Calu3 (cell line): ENCODE measurements at regions not wholly inside any gene's neighbourhood (a gene's known extent, or its start where the extent isn't known, plus 50 kb on each side); places are given as distances from the start of the nearest gene placed in this dataset.

Experiments used
- BruUV-seq: library from RNA; stranded (reverse); fragments of 400-500 nt; replicated peaks from 2 replicates; lab custom pipeline; 2021; lab: Mats Ljungman, UMichigan
- CTCF ChIA-PET: fragments of 300-600 bp; sonication (Branson Sonifier 250); formaldehyde crosslinking; loops from one replicate; lab custom pipeline; 2022; ENCODE audit warnings: antibody characterized with exemption; lab: Charles Lee
- DNase-seq: peaks from one replicate; pipeline ENCODE4 v3.0.0; 2022
- H3K27ac Mint-ChIP-seq: one replicate; pipeline ENCODE4 v1.8.0; 2022; ENCODE audit warnings: mixed read lengths; ENCODE audit not compliant: unreplicated experiment
- H3K27me3 Mint-ChIP-seq: one replicate; pipeline ENCODE4 v1.8.0; 2022; ENCODE audit warnings: mixed read lengths; ENCODE audit not compliant: unreplicated experiment
- H3K36me3 Mint-ChIP-seq: one replicate; pipeline ENCODE4 v1.8.0; 2022; ENCODE audit warnings: mild to moderate bottlenecking, moderate library complexity, mixed read lengths; ENCODE audit not compliant: insufficient read depth, unreplicated experiment
- H3K4me1 Mint-ChIP-seq: one replicate; pipeline ENCODE4 v1.8.0; 2022; ENCODE audit warnings: mild to moderate bottlenecking, low read depth, mixed read lengths; ENCODE audit not compliant: unreplicated experiment
- H3K4me3 Mint-ChIP-seq: one replicate; pipeline ENCODE4 v1.8.0; 2022; ENCODE audit warnings: mild to moderate bottlenecking, low read depth, moderate library complexity, mixed read lengths; ENCODE audit not compliant: unreplicated experiment
- H3K9me3 Mint-ChIP-seq: one replicate; pipeline ENCODE4 v1.8.0; 2022; ENCODE audit warnings: low read depth, mixed read lengths; ENCODE audit not compliant: unreplicated experiment
- intact Hi-C: fragments of 100-400 bp; cut with micrococcal nuclease; formaldehyde crosslinking; loops from one replicate; pipeline ENCODE4 v1.10.0; 2022; ENCODE audit not compliant: unreplicated experiment
- TF ChIP-seq, protein P1 (sequence below): fragments of 200-600 bp; IDR thresholded peaks from one replicate; pipeline ENCODE4 v1.8.0; 2022; ENCODE audit warnings: antibody characterized with exemption; ENCODE audit not compliant: unreplicated experiment

DNA sequence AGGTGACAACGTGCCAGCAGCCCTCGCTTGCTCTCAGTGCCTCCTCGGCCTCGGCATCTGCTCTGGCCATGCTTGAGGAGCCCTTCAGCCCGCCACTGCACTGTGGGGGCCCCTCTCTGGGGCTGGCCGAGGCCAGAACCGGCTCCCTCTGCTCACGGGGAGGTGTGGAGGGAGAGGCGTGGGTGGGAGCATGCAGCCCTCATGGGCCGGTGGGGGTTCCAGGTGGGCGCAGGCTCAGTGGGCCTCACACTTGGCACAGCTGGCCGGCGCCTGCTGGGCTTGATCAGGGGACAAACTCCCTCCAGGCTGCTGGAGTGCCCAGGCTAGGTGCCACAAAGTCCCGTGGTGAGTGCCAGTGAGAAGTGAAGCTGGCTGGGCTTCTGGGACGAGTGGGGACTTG lies 566.6 kb upstream of the ID4 start:
- TF ChIP-seq, protein P1, sequence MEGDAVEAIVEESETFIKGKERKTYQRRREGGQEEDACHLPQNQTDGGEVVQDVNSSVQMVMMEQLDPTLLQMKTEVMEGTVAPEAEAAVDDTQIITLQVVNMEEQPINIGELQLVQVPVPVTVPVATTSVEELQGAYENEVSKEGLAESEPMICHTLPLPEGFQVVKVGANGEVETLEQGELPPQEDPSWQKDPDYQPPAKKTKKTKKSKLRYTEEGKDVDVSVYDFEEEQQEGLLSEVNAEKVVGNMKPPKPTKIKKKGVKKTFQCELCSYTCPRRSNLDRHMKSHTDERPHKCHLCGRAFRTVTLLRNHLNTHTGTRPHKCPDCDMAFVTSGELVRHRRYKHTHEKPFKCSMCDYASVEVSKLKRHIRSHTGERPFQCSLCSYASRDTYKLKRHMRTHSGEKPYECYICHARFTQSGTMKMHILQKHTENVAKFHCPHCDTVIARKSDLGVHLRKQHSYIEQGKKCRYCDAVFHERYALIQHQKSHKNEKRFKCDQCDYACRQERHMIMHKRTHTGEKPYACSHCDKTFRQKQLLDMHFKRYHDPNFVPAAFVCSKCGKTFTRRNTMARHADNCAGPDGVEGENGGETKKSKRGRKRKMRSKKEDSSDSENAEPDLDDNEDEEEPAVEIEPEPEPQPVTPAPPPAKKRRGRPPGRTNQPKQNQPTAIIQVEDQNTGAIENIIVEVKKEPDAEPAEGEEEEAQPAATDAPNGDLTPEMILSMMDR: no peak
- Mint-ChIP-seq H3K27me3 (no peaks in the 10 kb centered on the region), H3K4me1 (no peaks in the 10 kb centered on the region), H3K36me3 (no peaks in the 10 kb centered on the region), H3K27ac (no peak overlapping the region), H3K9me3 (peaks cover 12% of the 10 kb centered on the region), H3K4me3 (no peak overlapping the region)
- no TSS peak for BruUV-seq
- intact Hi-C loops: no loop called here
- CTCF ChIA-PET: no interaction called here
- no peak for DNase-seq

DNA sequence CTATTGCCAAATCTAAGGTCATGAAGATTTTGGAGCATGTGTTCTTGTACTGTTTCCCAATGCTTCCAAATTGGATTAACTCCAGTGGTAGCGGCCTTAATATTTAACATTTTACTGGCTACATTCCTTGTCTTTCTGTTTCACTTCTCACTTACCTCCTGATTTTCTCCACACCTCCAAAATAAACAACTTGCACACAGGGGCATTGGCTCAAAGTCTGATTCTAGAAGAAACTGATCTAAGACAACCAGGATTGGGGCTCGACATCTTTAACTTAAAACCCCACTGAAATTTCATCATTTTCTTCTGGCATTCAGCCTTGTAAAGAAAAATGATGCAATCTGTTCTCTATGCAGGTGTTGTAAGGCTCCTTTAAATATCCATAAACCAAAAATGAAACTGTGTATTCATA lies 557.9 kb upstream of the ID4 start:
- no peaks in the 10 kb centered on the region for H3K36me3 Mint-ChIP-seq
- H3K27ac Mint-ChIP-seq: no peak overlapping the region
- intact Hi-C loops: no loop called here
- H3K27me3 Mint-ChIP-seq: no peaks in the 10 kb centered on the region
- H3K9me3 Mint-ChIP-seq: peaks cover 20% of the 10 kb centered on the region
- H3K4me3 Mint-ChIP-seq: no peak overlapping the region
- DNase-seq: no peak
- TF ChIP-seq, protein P1: no peak
- H3K4me1 Mint-ChIP-seq: no peaks in the 10 kb centered on the region
- CTCF ChIA-PET: no interaction called here
- BruUV-seq: no TSS peak

DNA sequence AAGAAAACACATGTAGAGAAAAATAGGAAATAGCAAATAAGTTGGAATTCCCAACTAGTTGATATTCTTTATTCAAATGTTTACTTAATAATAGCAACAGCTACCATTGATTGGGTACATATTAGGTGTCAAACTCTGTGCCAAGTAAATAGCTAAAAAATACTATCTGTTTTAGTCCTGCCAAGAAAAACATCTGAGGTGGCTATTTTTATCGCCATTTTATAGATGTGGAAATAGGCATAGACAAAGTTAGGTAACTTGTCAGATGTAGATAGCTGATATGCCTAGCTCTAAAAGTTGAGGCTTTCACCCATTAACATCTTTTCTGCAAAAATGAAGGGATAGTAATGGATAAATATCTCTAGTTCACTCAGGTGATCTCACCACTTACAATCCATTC lies 549.2 kb upstream of the ID4 start:
- BruUV-seq: no TSS peak
- Mint-ChIP-seq H3K4me3 (no peak overlapping the region), H3K9me3 (peaks cover 3% of the 10 kb centered on the region), H3K4me1 (no peaks in the 10 kb centered on the region), H3K27ac (no peak overlapping the region), H3K27me3 (no peaks in the 10 kb centered on the region), H3K36me3 (no peaks in the 10 kb centered on the region)
- TF ChIP-seq, protein P1: no peak
- CTCF ChIA-PET: interaction anchor here (0.7 kb wide), 1 partner anchor 143 kb away, joined by 4 read pairs; no protein-coding TSS in a partner anchor
- DNase-seq: no peak
- intact Hi-C loops: no loop called here

DNA sequence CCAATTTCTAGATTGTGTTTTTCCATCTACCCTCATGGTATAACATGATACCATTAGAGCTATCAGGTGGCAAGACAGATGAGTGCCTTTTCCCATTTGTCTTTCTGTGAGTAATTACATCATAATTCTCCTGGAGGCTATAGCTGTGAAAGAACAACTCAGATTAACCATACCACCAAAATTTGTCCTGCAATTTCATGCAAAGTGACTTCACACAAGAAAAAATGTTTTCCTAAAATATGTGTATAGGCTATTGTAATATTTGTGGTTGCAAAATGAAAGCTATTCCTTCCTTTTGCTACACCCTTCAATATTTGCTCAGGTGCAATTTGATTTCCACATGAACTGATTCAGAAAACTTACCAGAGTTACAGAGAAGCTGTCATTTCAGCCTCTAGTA lies 547.7 kb upstream of the ID4 start:
- Mint-ChIP-seq H3K4me1 (no peaks in the 10 kb centered on the region), H3K9me3 (peaks cover 3% of the 10 kb centered on the region), H3K4me3 (no peak overlapping the region), H3K36me3 (no peaks in the 10 kb centered on the region), H3K27me3 (no peaks in the 10 kb centered on the region), H3K27ac (no peak overlapping the region)
- TF ChIP-seq, protein P1: no peak
- CTCF ChIA-PET: no interaction called here
- no TSS peak for BruUV-seq
- intact Hi-C loops: no loop called here
- DNase-seq: no peak
